ENCODE measurements at regions not wholly inside any gene's neighbourhood (a gene's known extent, or its start where the extent isn't known, plus 50 kb on each side); places are given as distances from the start of the nearest gene placed in this dataset.

DNA sequence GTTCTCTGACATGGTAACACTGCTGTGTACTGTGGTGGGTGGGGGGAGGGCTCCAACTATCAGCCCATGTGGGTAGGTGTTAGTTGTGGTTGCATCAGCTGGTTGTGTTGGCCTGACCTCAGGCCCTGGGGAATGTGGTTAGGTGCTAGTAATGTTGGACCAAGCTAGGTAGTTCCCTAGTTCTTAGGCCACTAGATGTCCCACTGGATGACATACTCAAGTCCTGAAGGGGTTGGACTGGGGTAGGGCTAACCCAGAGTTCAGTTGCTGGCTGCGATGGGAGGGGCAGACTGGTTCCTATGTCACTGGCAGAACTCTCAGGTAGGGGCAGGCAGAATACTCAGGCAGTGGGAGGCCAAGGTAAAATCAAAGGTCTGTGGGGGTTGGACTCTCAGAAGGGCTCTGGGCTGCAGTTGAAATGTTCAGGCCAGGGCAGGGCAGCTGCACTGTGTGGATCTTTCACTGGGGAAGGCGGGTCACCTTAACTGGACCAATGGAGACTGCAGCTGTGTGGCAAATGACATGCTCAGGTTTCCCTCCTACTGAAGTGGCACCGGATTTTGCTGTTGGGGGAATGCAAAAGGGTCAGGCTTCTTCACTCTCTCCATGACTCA, 870.7 kb downstream of the LRRIQ3 start:
- Histone ChIP-seq H3K9me3 (replicated peaks in 1 of 3) (peaks cover 0 to 4% (median 0%) of the 10 kb centered on the region in 3 donors), H3K4me1 (replicated peaks in 1 of 2) (no peaks in the 10 kb centered on the region), H3K36me3 (replicated peaks in 1 of 2) (no peaks in the 10 kb centered on the region), H3K4me3 (no peak overlapping the region), H3K27me3 (no peaks in the 10 kb centered on the region), H3K27ac (no peak overlapping the region)
- intact Hi-C loops (cut with DNase I), result no loop called here
- TF ChIP-seq, protein P1, sequence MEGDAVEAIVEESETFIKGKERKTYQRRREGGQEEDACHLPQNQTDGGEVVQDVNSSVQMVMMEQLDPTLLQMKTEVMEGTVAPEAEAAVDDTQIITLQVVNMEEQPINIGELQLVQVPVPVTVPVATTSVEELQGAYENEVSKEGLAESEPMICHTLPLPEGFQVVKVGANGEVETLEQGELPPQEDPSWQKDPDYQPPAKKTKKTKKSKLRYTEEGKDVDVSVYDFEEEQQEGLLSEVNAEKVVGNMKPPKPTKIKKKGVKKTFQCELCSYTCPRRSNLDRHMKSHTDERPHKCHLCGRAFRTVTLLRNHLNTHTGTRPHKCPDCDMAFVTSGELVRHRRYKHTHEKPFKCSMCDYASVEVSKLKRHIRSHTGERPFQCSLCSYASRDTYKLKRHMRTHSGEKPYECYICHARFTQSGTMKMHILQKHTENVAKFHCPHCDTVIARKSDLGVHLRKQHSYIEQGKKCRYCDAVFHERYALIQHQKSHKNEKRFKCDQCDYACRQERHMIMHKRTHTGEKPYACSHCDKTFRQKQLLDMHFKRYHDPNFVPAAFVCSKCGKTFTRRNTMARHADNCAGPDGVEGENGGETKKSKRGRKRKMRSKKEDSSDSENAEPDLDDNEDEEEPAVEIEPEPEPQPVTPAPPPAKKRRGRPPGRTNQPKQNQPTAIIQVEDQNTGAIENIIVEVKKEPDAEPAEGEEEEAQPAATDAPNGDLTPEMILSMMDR (IDR thresholded peaks at IDR 0.05), result no peak
- TF ChIP-seq POLR2A (IDR thresholded peaks at IDR 0.05), result no peak
- DNase-seq, result no peak
- WGBS, 4 donors, result 74 to 94% (median 85%) methylated on average over 3 of the region's 3 CpGs

DNA sequence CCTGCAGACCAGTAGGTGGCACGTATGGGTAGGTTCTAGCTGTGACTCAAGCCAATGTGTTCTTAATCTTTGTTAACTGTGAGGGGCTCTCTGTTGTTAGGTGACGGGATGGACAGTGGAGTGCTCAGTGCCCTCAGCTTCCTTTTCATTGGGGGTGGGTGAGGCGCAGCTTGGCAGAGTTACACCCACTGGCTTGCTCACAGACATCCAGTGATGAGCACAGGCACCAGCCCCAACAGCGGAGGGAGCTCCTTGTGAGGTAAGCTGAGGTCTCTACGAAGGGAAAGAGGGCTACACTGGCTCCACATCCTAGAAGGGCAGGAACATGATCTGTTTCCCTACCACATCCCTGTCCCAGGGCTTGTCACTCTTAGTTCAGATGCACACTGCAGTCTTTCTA, 871.3 kb downstream of the LRRIQ3 start:
- intact Hi-C loops (cut with DNase I), result no loop called here
- no peak for TF ChIP-seq POLR2A (IDR thresholded peaks at IDR 0.05)
- TF ChIP-seq, protein P1 (IDR thresholded peaks at IDR 0.05), result no peak
- no peaks in the 10 kb centered on the region for H3K36me3 ChIP-seq (replicated peaks in 1 of 2)
- no peaks in the 10 kb centered on the region for H3K4me1 ChIP-seq (replicated peaks in 1 of 2)
- no peaks in the 10 kb centered on the region for H3K27me3 ChIP-seq
- no peak for DNase-seq
- no peak overlapping the region for H3K27ac ChIP-seq
- peaks cover 0 to 4% (median 0%) of the 10 kb centered on the region in 3 donors for H3K9me3 ChIP-seq (replicated peaks in 1 of 3)
- WGBS, 4 donors, result 85 to 93% (median 86%) methylated on average over 5 of the region's 5 CpGs
- H3K4me3 ChIP-seq, result no peak overlapping the region

DNA sequence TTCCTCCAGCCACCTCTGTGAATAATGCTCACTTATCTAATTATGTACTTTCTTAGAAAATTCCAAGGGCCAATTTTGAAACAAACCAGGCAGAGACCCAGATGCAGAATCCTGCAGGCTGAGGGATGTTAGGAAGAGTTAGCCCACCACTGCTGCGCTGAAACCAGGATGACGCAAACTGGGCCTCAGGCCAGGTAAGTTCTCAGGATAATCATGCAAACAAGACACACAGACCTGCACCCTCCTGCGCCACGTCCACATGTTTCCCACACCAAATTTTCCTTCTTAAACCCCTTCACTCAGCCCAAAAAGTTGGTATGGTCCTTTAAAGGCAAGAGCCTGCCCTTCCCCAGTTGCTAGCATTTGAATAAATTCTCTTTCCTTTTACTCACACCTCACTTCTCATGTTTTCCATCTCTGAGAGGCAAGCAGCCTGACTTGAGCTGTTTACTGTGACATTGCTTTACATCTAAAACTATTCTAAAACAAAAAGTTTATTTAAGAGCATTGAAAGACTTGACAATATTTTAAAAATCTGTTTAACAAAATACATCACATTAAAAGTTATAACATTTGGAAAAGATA, 887.1 kb downstream of the LRRIQ3 start:
- no peaks in the 10 kb centered on the region for H3K4me1 ChIP-seq (replicated peaks in 1 of 2)
- H3K36me3 ChIP-seq (replicated peaks in 1 of 2), result no peaks in the 10 kb centered on the region
- no peak overlapping the region for H3K27ac ChIP-seq
- intact Hi-C loops (cut with DNase I), result no loop called here
- H3K4me3 ChIP-seq, result no peak overlapping the region
- no peaks in the 10 kb centered on the region for H3K27me3 ChIP-seq
- no peaks in the 10 kb centered on the region for H3K9me3 ChIP-seq (replicated peaks in 1 of 3)
- WGBS, 4 donors, result 47 to 82% (median 75%) methylated on average over 4 of the region's 4 CpGs
- no peak for DNase-seq
- TF ChIP-seq, protein P1 (IDR thresholded peaks at IDR 0.05), result no peak
- TF ChIP-seq POLR2A (IDR thresholded peaks at IDR 0.05), result no peak

DNA sequence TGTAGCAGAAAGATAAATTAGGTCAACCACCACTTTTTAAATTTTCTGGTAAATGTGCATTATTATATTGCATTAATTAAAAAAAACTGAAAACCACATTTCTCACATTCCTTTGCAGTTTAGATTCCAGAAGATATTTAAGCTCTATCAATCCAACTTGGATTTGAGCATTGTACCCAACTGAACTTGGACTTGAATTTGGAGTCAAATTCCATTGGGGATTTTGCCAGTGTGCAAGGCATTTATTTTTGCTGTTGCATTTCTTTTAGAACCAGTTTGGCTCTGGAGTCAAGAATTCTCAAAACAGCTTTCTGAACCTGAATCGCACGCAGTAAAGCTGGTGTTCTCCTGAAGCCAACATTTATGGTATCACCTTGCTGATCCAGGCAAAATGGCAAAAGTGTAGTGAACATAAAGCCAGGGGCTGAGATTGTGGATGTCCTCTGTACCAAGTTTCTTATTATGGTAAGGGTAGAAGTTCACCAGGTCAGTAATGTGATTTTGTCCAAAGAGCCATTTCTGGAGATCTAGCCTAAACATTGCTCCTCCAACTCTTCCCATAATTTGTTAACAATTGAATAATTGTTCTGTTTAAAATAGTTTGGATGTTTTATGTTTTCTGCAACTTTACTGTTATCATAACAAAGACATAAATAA, 890.9 kb downstream of the LRRIQ3 start:
- Histone ChIP-seq H3K4me1 (replicated peaks in 1 of 2) (no peaks in the 10 kb centered on the region), H3K9me3 (replicated peaks in 1 of 3) (no peaks in the 10 kb centered on the region), H3K27ac (no peak overlapping the region), H3K27me3 (no peaks in the 10 kb centered on the region), H3K36me3 (replicated peaks in 1 of 2) (no peaks in the 10 kb centered on the region), H3K4me3 (no peak overlapping the region)
- 93 to 100% (median 94%) methylated on average over 2 of the region's 2 CpGs for WGBS, 4 donors
- no peak for DNase-seq
- TF ChIP-seq, protein P1 (IDR thresholded peaks at IDR 0.05), result no peak
- no peak for TF ChIP-seq POLR2A (IDR thresholded peaks at IDR 0.05)
- intact Hi-C loops (cut with DNase I), result no loop called here

Data from adrenal gland (tissue), 9 donors.